ENCODE measurements at regions not wholly inside any gene's neighbourhood (a gene's known extent, or its start where the extent isn't known, plus 50 kb on each side); places are given as distances from the start of the nearest gene placed in this dataset.

GRCh38 chr2:14684516-14684915 lies 52.0 kb downstream of the LRATD1 start:
- Histone ChIP-seq H4K20me1 (ENCODE audit: insufficient read depth, low read length) (no peaks in the 10 kb centered on the region), H3K9me3 (ENCODE audit: insufficient read depth, low read length) (no peaks in the 10 kb centered on the region), H3K4me2 (ENCODE audit: low read length) (no peak overlapping the region), H3K27ac (ENCODE audit: low read length) (no peak overlapping the region), H3K27me3 (ENCODE audit: low read depth, low read length) (no peaks in the 10 kb centered on the region), H3K79me2 (ENCODE audit: low read length) (no peaks in the 10 kb centered on the region), H2AFZ (ENCODE audit: low read depth, low read length) (no peak overlapping the region), H3K9ac (ENCODE audit: low read length) (no peak overlapping the region), H3K4me3 (ENCODE audit: low read length) (no peak overlapping the region), H3K4me1 (ENCODE audit: low read length) (peaks cover 25% of the 10 kb centered on the region), H3K36me3 (replicated peaks; ENCODE audit: low read depth, low read length) (no peaks in the 10 kb centered on the region)
- no peak for TF ChIP-seq CTCF (IDR thresholded peaks at IDR 0.05; ENCODE audit: low read depth, low read length)

GRCh38 chr2:14690926-14691325 lies 58.4 kb downstream of the LRATD1 start:
- Histone ChIP-seq H3K79me2 (ENCODE audit: low read length) (no peaks in the 10 kb centered on the region), H3K27me3 (ENCODE audit: low read depth, low read length) (no peaks in the 10 kb centered on the region), H4K20me1 (ENCODE audit: insufficient read depth, low read length) (no peaks in the 10 kb centered on the region), H3K4me3 (ENCODE audit: low read length) (peak overlapping the region; percentile 5; the same call in 1 of the 2 replicates), H3K36me3 (replicated peaks; ENCODE audit: low read depth, low read length) (no peaks in the 10 kb centered on the region), H3K9ac (ENCODE audit: low read length) (no peak overlapping the region), H3K27ac (ENCODE audit: low read length) (peak overlapping the region; percentile 28), H3K9me3 (ENCODE audit: insufficient read depth, low read length) (no peaks in the 10 kb centered on the region), H2AFZ (ENCODE audit: low read depth, low read length) (no peak overlapping the region), H3K4me2 (ENCODE audit: low read length) (peak overlapping the region; percentile 50), H3K4me1 (ENCODE audit: low read length) (peaks cover 13% of the 10 kb centered on the region)
- TF ChIP-seq EZH2phosphoT487 (IDR thresholded peaks at IDR 0.05; ENCODE audit: low read depth) (no peak), CTCF (IDR thresholded peaks at IDR 0.05; ENCODE audit: low read depth, low read length) (no peak)

GRCh38 chr2:14693874-14694273 lies 61.4 kb downstream of the LRATD1 start:
- TF ChIP-seq CTCF (IDR thresholded peaks at IDR 0.05; ENCODE audit: low read depth, low read length) (no peak), EZH2phosphoT487 (IDR thresholded peaks at IDR 0.05; ENCODE audit: low read depth) (no peak)
- H3K4me3 ChIP-seq (ENCODE audit: low read length): no peak overlapping the region
- no peak overlapping the region for H3K9ac ChIP-seq (ENCODE audit: low read length)
- H3K4me1 ChIP-seq (ENCODE audit: low read length): peaks cover 13% of the 10 kb centered on the region
- no peaks in the 10 kb centered on the region for H3K27me3 ChIP-seq (ENCODE audit: low read depth, low read length)
- no peaks in the 10 kb centered on the region for H3K36me3 ChIP-seq (replicated peaks; ENCODE audit: low read depth, low read length)
- H3K79me2 ChIP-seq (ENCODE audit: low read length): no peaks in the 10 kb centered on the region
- no peak overlapping the region for H3K27ac ChIP-seq (ENCODE audit: low read length)
- no peaks in the 10 kb centered on the region for H4K20me1 ChIP-seq (ENCODE audit: insufficient read depth, low read length)
- no peak overlapping the region for H3K4me2 ChIP-seq (ENCODE audit: low read length)
- H2AFZ ChIP-seq (ENCODE audit: low read depth, low read length): no peak overlapping the region
- no peaks in the 10 kb centered on the region for H3K9me3 ChIP-seq (ENCODE audit: insufficient read depth, low read length)

- Histone ChIP-seq H3K27ac (ENCODE audit: low read length) (no peak overlapping the region), H3K36me3 (replicated peaks; ENCODE audit: low read depth, low read length) (no peaks in the 10 kb centered on the region), H2AFZ (ENCODE audit: low read depth, low read length) (no peak overlapping the region), H3K4me1 (ENCODE audit: low read length) (peaks cover 9% of the 10 kb centered on the region), H3K79me2 (ENCODE audit: low read length) (no peaks in the 10 kb centered on the region), H3K9me3 (ENCODE audit: insufficient read depth, low read length) (no peaks in the 10 kb centered on the region), H3K27me3 (ENCODE audit: low read depth, low read length) (no peaks in the 10 kb centered on the region), H3K4me2 (ENCODE audit: low read length) (no peak overlapping the region), H3K4me3 (ENCODE audit: low read length) (no peak overlapping the region), H4K20me1 (ENCODE audit: insufficient read depth, low read length) (no peaks in the 10 kb centered on the region), H3K9ac (ENCODE audit: low read length) (no peak overlapping the region)
- TF ChIP-seq CTCF (IDR thresholded peaks at IDR 0.05; ENCODE audit: low read depth, low read length) (no peak), EZH2phosphoT487 (IDR thresholded peaks at IDR 0.05; ENCODE audit: low read depth) (no peak)
Measured at GRCh38 chr2:14700753-14701152, 68.2 kb downstream of the LRATD1 start.
